Choroid plexus epithelial cell (primary cell): ENCODE measurements at regions not wholly inside any gene's neighbourhood (a gene's known extent, or its start where the extent isn't known, plus 50 kb on each side); places are given as distances from the start of the nearest gene placed in this dataset.

Experiments
- DNase-seq: peaks from one replicate; pipeline ENCODE4 v3.0.0-alpha.2; 2010; ENCODE audit warnings: low read depth
- H3K4me3 ChIP-seq: 2 replicates; pipeline ENCODE4 v1.5.1; 2011; ENCODE audit warnings: low read depth, mild to moderate bottlenecking, control low read depth, low read length, moderate library complexity
- TF ChIP-seq, protein P1 (sequence below): conservative IDR thresholded peaks from 2 replicates; pipeline ENCODE4 v1.5.1; 2011; ENCODE audit warnings: low read depth, mild to moderate bottlenecking, control low read depth, inconsistent platforms, low read length, moderate library complexity

DNA sequence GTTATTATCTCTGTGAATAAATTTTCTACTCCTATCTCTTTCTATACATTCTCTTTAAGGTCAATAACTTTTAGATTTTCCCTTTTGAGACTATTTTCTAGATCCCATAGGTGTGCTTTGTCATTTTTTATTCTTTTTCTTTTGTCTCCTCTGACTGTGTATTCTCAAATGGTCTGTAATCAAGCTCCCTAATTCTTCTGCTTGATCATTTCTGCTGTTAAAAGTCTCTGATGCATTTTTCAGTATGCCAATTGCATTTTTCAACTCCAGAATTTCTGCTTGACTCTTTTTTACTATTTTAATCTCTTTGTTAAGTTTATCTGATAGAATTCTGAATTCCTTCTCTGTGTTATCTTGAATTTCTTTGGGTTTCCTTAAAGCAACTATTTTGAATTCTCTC, 78.2 kb downstream of the THNSL1 start:
- TF ChIP-seq, protein P1, sequence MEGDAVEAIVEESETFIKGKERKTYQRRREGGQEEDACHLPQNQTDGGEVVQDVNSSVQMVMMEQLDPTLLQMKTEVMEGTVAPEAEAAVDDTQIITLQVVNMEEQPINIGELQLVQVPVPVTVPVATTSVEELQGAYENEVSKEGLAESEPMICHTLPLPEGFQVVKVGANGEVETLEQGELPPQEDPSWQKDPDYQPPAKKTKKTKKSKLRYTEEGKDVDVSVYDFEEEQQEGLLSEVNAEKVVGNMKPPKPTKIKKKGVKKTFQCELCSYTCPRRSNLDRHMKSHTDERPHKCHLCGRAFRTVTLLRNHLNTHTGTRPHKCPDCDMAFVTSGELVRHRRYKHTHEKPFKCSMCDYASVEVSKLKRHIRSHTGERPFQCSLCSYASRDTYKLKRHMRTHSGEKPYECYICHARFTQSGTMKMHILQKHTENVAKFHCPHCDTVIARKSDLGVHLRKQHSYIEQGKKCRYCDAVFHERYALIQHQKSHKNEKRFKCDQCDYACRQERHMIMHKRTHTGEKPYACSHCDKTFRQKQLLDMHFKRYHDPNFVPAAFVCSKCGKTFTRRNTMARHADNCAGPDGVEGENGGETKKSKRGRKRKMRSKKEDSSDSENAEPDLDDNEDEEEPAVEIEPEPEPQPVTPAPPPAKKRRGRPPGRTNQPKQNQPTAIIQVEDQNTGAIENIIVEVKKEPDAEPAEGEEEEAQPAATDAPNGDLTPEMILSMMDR = no peak
- no peak overlapping the region for H3K4me3 ChIP-seq
- DNase-seq = no peak

DNA sequence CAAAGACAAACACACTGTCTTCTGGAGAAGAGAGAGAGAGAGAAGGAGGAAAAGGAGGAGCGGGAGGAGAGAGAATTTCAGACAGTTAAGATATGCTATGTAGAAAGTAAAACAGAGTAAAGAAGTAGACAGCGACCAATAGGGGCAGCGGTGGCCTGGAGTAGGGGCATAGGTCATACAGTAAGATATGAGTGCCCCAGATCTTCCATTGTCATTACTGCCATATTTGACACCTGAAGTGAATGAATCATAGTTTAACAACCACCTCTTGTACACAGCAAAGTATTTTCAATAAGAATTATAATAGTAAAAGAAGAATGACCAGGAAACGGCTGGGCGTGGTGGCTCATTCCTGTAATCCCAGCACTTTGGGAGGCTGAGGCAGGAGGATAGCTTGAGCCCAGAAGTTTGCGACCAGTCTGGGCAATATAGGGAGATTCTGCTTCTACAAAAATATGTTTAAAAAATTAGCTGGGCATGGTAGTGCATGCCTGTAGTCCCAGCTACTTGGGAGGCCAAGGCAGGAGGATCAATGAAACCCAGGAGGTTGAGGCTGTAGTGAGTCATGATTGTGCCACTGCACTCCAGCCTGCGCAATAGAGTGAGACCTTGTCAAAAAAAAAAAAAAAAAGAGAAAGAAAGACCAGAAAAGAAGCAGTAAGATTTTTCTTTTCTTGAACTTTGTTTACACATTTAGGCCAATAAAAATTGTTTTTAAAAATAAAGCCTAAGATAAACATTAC, 77.0 kb upstream of the GPR158 start:
- DNase-seq = no peak
- TF ChIP-seq, protein P1 = no peak
- no peak overlapping the region for H3K4me3 ChIP-seq

DNA sequence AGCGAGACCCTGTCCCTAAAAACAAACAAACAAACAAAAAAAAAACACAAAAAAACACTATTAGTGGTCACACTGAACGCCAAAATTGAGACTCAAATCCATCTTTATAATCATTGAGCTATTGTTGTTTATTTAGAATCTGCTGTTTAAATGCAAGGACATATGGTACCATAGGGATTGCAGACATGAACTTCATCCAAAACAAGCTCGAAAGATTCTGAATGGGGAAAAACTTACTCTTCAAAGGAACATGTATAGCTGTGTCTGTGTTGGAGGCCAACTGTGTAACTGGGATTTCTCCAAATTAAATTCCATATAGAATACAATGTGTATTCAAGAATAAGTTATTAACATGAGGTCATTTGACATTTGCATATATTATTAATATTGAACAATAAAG, 74.7 kb upstream of the GPR158 start:
- no peak overlapping the region for H3K4me3 ChIP-seq
- no peak for DNase-seq
- TF ChIP-seq, protein P1 = no peak

DNA sequence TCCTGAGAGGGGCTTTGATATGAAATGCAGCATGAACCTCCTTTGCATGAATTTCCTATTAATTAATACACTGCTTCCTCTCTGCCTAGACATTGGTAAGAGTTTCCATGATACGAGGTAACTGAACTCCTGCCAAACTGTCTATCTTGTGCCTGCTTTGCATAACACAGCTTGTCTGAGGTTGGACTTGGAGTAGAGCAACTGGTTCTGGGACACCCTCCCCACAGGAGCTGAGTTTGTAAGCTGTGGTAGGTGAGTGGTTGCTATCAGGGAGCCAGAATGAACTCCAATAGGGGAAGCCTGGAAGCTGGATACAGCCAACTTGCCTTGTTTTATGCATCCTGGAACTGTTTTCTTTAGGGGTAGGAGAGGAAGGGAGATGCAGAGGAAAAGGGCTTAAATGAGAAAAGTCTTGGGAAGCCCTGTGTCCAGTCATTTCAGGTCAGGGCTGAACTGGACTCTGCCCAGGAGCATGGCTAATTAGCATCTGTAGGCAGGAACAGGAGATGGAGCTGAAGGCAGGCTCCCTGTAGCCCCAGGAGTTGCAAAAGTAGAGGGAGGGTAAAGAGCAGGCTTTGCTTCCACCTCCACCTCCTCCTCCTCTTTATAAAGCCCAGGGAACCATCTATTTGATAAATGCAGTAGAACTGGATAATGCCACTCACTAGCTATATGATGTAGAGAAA, 73.2 kb upstream of the GPR158 start:
- TF ChIP-seq, protein P1 = no peak
- H3K4me3 ChIP-seq = no peak overlapping the region

DNA sequence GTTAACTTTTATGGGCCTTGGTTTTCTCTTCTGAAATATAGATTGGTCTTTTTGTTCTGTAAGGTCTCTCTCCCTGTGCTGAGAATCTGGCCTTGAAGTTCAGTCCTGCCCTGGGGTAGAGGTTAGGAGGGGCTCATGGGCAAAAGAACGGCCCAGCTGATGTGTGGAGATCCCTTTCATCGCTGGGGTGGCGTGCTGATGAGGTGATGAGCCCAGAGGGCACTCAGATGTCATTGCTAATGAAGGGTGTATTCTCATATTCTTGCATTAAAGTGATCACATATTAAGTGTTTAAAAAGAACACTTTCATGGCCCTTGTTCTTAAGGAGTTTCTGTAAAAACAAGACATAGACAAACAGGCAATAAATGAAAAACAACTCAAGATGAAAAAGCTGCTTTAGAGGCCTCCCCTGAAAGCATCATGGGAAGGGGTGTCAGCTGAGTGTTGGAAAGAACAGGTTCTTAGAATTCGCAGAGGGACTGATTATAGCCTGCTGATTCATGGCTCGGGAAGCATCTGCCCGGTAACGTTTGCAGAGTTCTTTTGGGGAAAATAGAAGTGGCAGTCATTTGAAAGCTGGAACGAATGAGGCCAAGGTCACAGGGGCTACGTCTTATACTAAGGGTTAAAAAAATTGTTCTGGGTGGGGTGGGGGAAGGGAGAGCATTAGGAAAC, 72.5 kb upstream of the GPR158 start:
- TF ChIP-seq, protein P1 = no peak
- H3K4me3 ChIP-seq = no peak overlapping the region
- DNase-seq = no peak

More for the DNA sequence above, 73.2 kb upstream of the GPR158 start:
- no peak for DNase-seq

DNA sequence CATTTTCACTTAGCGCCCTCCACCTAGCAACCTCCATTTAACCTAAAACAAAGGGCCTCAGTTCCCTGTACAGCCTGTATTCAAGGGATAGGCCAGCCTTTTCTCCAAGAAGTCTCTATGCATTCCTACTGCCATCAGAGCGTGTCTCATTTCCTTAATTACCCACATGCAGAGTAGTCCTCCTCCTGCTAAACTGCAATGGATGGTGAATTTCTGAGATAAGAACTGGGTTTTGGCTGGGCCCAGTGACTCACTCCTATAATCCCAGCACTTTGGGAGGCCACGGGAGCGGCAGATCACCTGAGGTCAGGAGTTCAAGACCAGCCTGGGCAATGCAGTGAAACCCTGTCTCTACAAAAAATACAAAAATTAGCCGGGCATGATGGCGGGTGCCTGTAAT, 71.1 kb upstream of the GPR158 start:
- DNase-seq = no peak
- H3K4me3 ChIP-seq = no peak overlapping the region
- TF ChIP-seq, protein P1 = no peak
